HepG2 (cell line): ENCODE measurements at regions not wholly inside any gene's neighbourhood (a gene's known extent, or its start where the extent isn't known, plus 50 kb on each side); places are given as distances from the start of the nearest gene placed in this dataset.
A peak's percentile ranks its signal among the peaks of the same experiment; 100 is the strongest.

Experiments used
- ATAC-seq: fragments of 200-7000 bp; cut with Tn5 transposase; 3 replicates; pipeline ENCODE4 v1.9.1; 2020; ENCODE audit warnings: mild to moderate bottlenecking, moderate library complexity
- BruUV-seq: library from RNA; stranded (reverse); fragments of 400-500 nt; replicated peaks from 2 replicates; lab custom pipeline; 2021; lab: Mats Ljungman, UMichigan
- CTCF ChIA-PET: fragments of 300-600 bp; formaldehyde crosslinking; extraction: SDS; loops from one replicate; lab custom pipeline; 2021; ENCODE audit warnings: low total read pairs, inconsistent platforms, low intra/inter-chr PET ratio; lab: Yijun Ruan, JAX
- POLR2A ChIA-PET: fragments of 350-600 bp; sonication (Branson Sonifier 250); formaldehyde crosslinking; loops from one replicate; lab custom pipeline; 2020; ENCODE audit warnings: antibody characterized with exemption, inconsistent platforms; lab: Yijun Ruan, JAX
- DNase-seq: peaks from one replicate; pipeline ENCODE4 v3.0.0-alpha.2; 2015; ENCODE audit warnings: low spot score
- FAIRE-seq: peaks from 3 replicates; lab custom pipeline; 2011; peaks lifted over from hg19 to GRCh38; lab: Jason Lieb, UNC
- H2AFZ ChIP-seq: one replicate; pipeline ENCODE4 v1.6.1; 2011; ENCODE audit warnings: low read length, inconsistent platforms
- H3K27ac ChIP-seq: fragments of 300-600 bp; 3 replicates; pipeline ENCODE4 v1.8.0; 2011; ENCODE audit warnings: mixed run types, mild to moderate bottlenecking, mixed read lengths, low read length, inconsistent platforms; ENCODE audit not compliant: insufficient read depth; ENCODE audit errors: extremely low read length
- H3K27me3 ChIP-seq, 2 experiments: fragments of 200-600 bp in 1 of 2; 2 replicates in 1 of 2; 3 replicates in 1 of 2; pipeline versions ENCODE4 v1.6.0 to v1.8.0; 2011; ENCODE audit warnings: low read length in 2 of 2, mild to moderate bottlenecking in 2 of 2, moderate library complexity in 2 of 2, inconsistent platforms in 1 of 2; ENCODE audit not compliant: insufficient read depth in 2 of 2, control insufficient read depth in 1 of 2
- H3K36me3 ChIP-seq, 2 experiments: fragments of 200-600 bp in 1 of 2; replicated peaks in 1 of 2; 2 replicates in 1 of 2; 3 replicates in 1 of 2; pipeline versions ENCODE4 v1.5.1 to v1.8.0; 2011; ENCODE audit warnings: low read length in 2 of 2, inconsistent platforms in 1 of 2; ENCODE audit not compliant: insufficient read depth in 2 of 2, control insufficient read depth in 1 of 2
- H3K4me1 ChIP-seq: 2 replicates; pipeline ENCODE4 v1.5.1; 2012; ENCODE audit warnings: low read length, inconsistent platforms; ENCODE audit not compliant: insufficient read depth
- H3K4me2 ChIP-seq: 2 replicates; pipeline ENCODE4 v1.6.0; 2011; ENCODE audit warnings: low read depth, low read length, inconsistent platforms
- H3K4me3 ChIP-seq, 3 experiments: fragments of 200-600 bp in 1 of 3; sonication (generic), shearing (Covaris generic) in 1 of 3; replicated peaks in 1 of 3; 2 replicates each; pipeline ENCODE4 v1.5.1; 2011 to 2016; ENCODE audit warnings: low read length in 3 of 3, inconsistent platforms in 2 of 3, low read depth in 2 of 3, mild to moderate bottlenecking in 2 of 3, control low read depth in 1 of 3, mixed read lengths in 1 of 3; ENCODE audit not compliant: insufficient read depth in 1 of 3
- H3K79me2 ChIP-seq: one replicate; pipeline ENCODE4 v1.6.1; 2011; ENCODE audit warnings: low read length, inconsistent platforms; ENCODE audit not compliant: insufficient read depth
- H3K9ac ChIP-seq: 2 replicates; pipeline ENCODE4 v1.6.0; 2011; ENCODE audit warnings: mild to moderate bottlenecking, low read depth, low read length, inconsistent platforms; ENCODE audit not compliant: insufficient read depth
- H3K9me3 ChIP-seq: 2 replicates; pipeline ENCODE4 v1.5.1; 2012; ENCODE audit warnings: mild to moderate bottlenecking, low read length
- H4K20me1 ChIP-seq: 2 replicates; pipeline ENCODE4 v1.6.0; 2011; ENCODE audit warnings: inconsistent platforms, mild to moderate bottlenecking, low read length, moderate library complexity; ENCODE audit not compliant: insufficient read depth
- ARID2 ChIP-seq: sonication (generic); formaldehyde crosslinking; IDR thresholded peaks from 2 replicates; pipeline ENCODE4 v1.8.1; 2022; ENCODE audit warnings: mild to moderate bottlenecking, missing genetic modification reagents, borderline replicate concordance
- CENPX ChIP-seq: sonication (generic); formaldehyde crosslinking; IDR thresholded peaks from 2 replicates; pipeline ENCODE4 v1.9.0; 2021; ENCODE audit warnings: mild to moderate bottlenecking, missing genetic modification reagents, moderate library complexity
- MAFF ChIP-seq: IDR thresholded peaks from 2 replicates; pipeline ENCODE4 v1.6.1; 2011; ENCODE audit warnings: low read depth, low read length, improper control_type of control experiment
- MAFG ChIP-seq: sonication (generic); formaldehyde crosslinking; IDR thresholded peaks from 2 replicates; pipeline ENCODE4 v1.5.1; 2020; ENCODE audit warnings: mild to moderate bottlenecking, missing genetic modification reagents
- MAFK ChIP-seq, 2 experiments: IDR thresholded peaks in 1 of 2; conservative IDR thresholded peaks in 1 of 2; 2 replicates each; pipeline ENCODE4 v1.6.1; 2011; ENCODE audit warnings: improper control_type of control experiment in 2 of 2, low read length in 2 of 2
- PITX1 ChIP-seq: sonication (generic); formaldehyde crosslinking; IDR thresholded peaks from 2 replicates; pipeline ENCODE4 v1.5.1; 2020; ENCODE audit warnings: mild to moderate bottlenecking, missing genetic modification reagents
- POLR2AphosphoS5 ChIP-seq: IDR thresholded peaks from 2 replicates; pipeline ENCODE4 v1.6.1; 2012; ENCODE audit warnings: low read depth, low read length
- ZNF430 ChIP-seq: sonication (generic); formaldehyde crosslinking; IDR thresholded peaks from 2 replicates; pipeline ENCODE4 v1.9.0; 2021; ENCODE audit warnings: mild to moderate bottlenecking, missing genetic modification reagents
- ZNF639 ChIP-seq: conservative IDR thresholded peaks from 2 replicates; pipeline ENCODE4 v1.6.1; 2018; ENCODE audit warnings: missing genetic modification reagents
- WGBS: methylation state at CpG from one replicate; pipeline ENCODE4 v1.1.6; 2017; ENCODE audit warnings: low lambda C conversion rate; 5-methylcytosine and 5-hydroxymethylcytosine counted together
- in situ Hi-C: cut with HindIII; loops from 2 replicates; pipeline ENCODE4 v1.10.0; 2017; ENCODE audit warnings: low pct_unique_long_range_greater_than_20kb; ENCODE audit not compliant: extremely low pct_ligation_motif_present
- intact Hi-C: fragments of 100-400 bp; cut with micrococcal nuclease; formaldehyde crosslinking; loops from one replicate; pipeline ENCODE4 v1.10.0; 2022; ENCODE audit not compliant: unreplicated experiment
- TF ChIP-seq, protein P1 (sequence below): IDR thresholded peaks from 2 replicates; pipeline ENCODE4 v1.6.1; 2016; ENCODE audit warnings: low read depth, control low read depth

GRCh38 chr1:58211869-58212268, 334.7 kb downstream of the OMA1 start (continued):
- TF ChIP-seq CENPX (CRISPR knock-in tag) (no peak), ZNF430 (CRISPR knock-in tag) (no peak), POLR2AphosphoS5 (no peak), ARID2 (CRISPR knock-in tag) (no peak), MAFG (CRISPR knock-in tag) (no peak)
- TF ChIP-seq, protein P1, sequence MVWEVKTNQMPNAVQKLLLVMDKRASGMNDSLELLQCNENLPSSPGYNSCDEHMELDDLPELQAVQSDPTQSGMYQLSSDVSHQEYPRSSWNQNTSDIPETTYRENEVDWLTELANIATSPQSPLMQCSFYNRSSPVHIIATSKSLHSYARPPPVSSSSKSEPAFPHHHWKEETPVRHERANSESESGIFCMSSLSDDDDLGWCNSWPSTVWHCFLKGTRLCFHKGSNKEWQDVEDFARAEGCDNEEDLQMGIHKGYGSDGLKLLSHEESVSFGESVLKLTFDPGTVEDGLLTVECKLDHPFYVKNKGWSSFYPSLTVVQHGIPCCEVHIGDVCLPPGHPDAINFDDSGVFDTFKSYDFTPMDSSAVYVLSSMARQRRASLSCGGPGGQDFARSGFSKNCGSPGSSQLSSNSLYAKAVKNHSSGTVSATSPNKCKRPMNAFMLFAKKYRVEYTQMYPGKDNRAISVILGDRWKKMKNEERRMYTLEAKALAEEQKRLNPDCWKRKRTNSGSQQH = no peak
- TF ChIP-seq, all 625 proteins: peak for 0

- H3K79me2 ChIP-seq = no peaks in the 10 kb centered on the region
- H3K9me3 ChIP-seq = no peaks in the 10 kb centered on the region
- intact Hi-C loops (no loop called here), in situ Hi-C loops (no loop called here)
- BruUV-seq = no TSS peak
- H3K9ac ChIP-seq = no peak overlapping the region
- no peaks in the 10 kb centered on the region for H3K36me3 ChIP-seq
- H4K20me1 ChIP-seq = no peaks in the 10 kb centered on the region
- ATAC-seq (no peak), FAIRE-seq (no peak), DNase-seq (no peak)
- no peak for TF ChIP-seq PITX1 (CRISPR knock-in tag)
- H3K4me2 ChIP-seq = no peak overlapping the region
- no peaks in the 10 kb centered on the region for H3K4me1 ChIP-seq
- CTCF ChIA-PET = no interaction called here
- WGBS = 3% methylated on average over 3 of the region's 3 CpGs
- no peak overlapping the region for H3K4me3 ChIP-seq
- H2AFZ ChIP-seq = no peak overlapping the region
- POLR2A ChIA-PET = no interaction called here
- H3K27me3 ChIP-seq = no peaks in the 10 kb centered on the region
- no peak overlapping the region for H3K27ac ChIP-seq
Observed at GRCh38 chr1:58209575-58209974, 337.0 kb downstream of the OMA1 start.

- FAIRE-seq (no peak), DNase-seq (no peak), ATAC-seq (no peak)
- in situ Hi-C loops = no loop called here
- TF ChIP-seq MAFF (peak; percentile 22; the same call in 1 of the 2 replicates), ZNF639 (CRISPR knock-in tag) (no peak), MAFK (conservative IDR thresholded peaks at IDR 0.05 in 1 of 2, IDR thresholded peaks at IDR 0.05 in 1 of 2; ENCODE audit: low read length in 2 of 2) (peak; percentile 14 to 53; a peak in 2 of 4 replicates)
- 67% methylated on average over 1 of the region's 1 CpG for WGBS
- no peak overlapping the region for H2AFZ ChIP-seq
- H3K36me3 ChIP-seq = no peaks in the 10 kb centered on the region
- H3K27me3 ChIP-seq = no peaks in the 10 kb centered on the region
- ChIA-PET POLR2A (no interaction called here), CTCF (no interaction called here)
- H3K27ac ChIP-seq = no peak overlapping the region
- no peaks in the 10 kb centered on the region for H3K9me3 ChIP-seq
- no peaks in the 10 kb centered on the region for H3K79me2 ChIP-seq
- no peaks in the 10 kb centered on the region for H4K20me1 ChIP-seq
- H3K4me1 ChIP-seq = no peaks in the 10 kb centered on the region
- no TSS peak for BruUV-seq
- H3K4me2 ChIP-seq = no peak overlapping the region
- H3K4me3 ChIP-seq = no peak overlapping the region
- intact Hi-C loops = no loop called here
- no peak overlapping the region for H3K9ac ChIP-seq
Observed at GRCh38 chr1:58206749-58207148, 339.8 kb downstream of the OMA1 start.
